GM23338 (cell line): ENCODE measurements at regions not wholly inside any gene's neighbourhood (a gene's known extent, or its start where the extent isn't known, plus 50 kb on each side); places are given as distances from the start of the nearest gene placed in this dataset.

Experiments
- CTCF ChIP-seq, 2 experiments: fragments of 200-600 bp in 1 of 2; sonication (generic) in 1 of 2; conservative IDR thresholded peaks; 2 replicates each; pipeline versions ENCODE4 v1.5.1 to v1.6.1; 2016 to 2017; ENCODE audit warnings: antibody characterized with exemption in 2 of 2, low read depth in 2 of 2, mild to moderate bottlenecking in 2 of 2, moderate library complexity in 1 of 2
- EZH2 ChIP-seq: fragments of 200-600 bp; sonication (generic); IDR thresholded peaks from one replicate; pipeline ENCODE4 v1.8.0; 2017; ENCODE audit warnings: antibody characterized with exemption, mild to moderate bottlenecking, low read depth; ENCODE audit not compliant: unreplicated experiment
- EZH2phosphoT487 ChIP-seq: fragments of 200-600 bp; sonication (generic); IDR thresholded peaks from one replicate; pipeline ENCODE4 v1.8.1; 2018; ENCODE audit warnings: antibody characterized with exemption; ENCODE audit not compliant: unreplicated experiment
- REST ChIP-seq: IDR thresholded peaks from one replicate; pipeline ENCODE4 v1.6.1; 2018; ENCODE audit warnings: antibody characterized with exemption; ENCODE audit not compliant: unreplicated experiment

- TF ChIP-seq EZH2phosphoT487 (no peak), CTCF (conservative IDR thresholded peaks at IDR 0.05; ENCODE audit: low read depth in 2 of 2) (no peak), EZH2 (no peak), REST (no peak)
These were observed 446.0 kb downstream of the ISL1 start for GRCh38 chr5:51829230-51829629.
